ENCODE measurements at regions not wholly inside any gene's neighbourhood (a gene's known extent, or its start where the extent isn't known, plus 50 kb on each side); places are given as distances from the start of the nearest gene placed in this dataset.

DNA sequence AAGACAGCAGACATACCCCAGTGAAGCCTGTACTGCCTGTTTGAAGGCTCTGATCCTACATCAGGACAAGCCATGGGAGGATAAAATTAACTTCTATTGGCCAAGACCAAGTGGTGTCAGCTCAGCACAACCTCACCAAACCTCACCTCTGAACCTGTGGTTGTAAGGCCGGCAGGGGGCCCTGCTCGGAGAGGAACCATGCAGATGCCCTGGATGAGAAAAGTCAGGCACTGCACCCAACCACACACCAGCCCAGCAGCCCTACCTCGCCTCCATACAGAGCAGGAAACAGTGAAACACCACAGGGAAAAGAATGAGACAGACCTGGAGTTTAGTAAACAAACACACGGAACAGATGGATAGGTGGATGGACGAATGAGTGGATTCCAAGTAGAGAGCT is 70.0 kb upstream of the PAX7 start:
- peaks cover 0 to 95% (median 48%) of the 10 kb centered on the region in 7 donors for H3K27me3 ChIP-seq (replicated peaks in 1 of 7)
- intact Hi-C loops (cut with DNase I; ENCODE audit: low total_unique reads) = no loop called here
- H3K9me3 ChIP-seq = no peaks in the 10 kb centered on the region
- no peak for DNase-seq
- 49 to 60% (median 53%) methylated on average over 5 of the region's 5 CpGs for WGBS, 5 donors
- TF ChIP-seq, protein P1, sequence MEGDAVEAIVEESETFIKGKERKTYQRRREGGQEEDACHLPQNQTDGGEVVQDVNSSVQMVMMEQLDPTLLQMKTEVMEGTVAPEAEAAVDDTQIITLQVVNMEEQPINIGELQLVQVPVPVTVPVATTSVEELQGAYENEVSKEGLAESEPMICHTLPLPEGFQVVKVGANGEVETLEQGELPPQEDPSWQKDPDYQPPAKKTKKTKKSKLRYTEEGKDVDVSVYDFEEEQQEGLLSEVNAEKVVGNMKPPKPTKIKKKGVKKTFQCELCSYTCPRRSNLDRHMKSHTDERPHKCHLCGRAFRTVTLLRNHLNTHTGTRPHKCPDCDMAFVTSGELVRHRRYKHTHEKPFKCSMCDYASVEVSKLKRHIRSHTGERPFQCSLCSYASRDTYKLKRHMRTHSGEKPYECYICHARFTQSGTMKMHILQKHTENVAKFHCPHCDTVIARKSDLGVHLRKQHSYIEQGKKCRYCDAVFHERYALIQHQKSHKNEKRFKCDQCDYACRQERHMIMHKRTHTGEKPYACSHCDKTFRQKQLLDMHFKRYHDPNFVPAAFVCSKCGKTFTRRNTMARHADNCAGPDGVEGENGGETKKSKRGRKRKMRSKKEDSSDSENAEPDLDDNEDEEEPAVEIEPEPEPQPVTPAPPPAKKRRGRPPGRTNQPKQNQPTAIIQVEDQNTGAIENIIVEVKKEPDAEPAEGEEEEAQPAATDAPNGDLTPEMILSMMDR (IDR thresholded peaks at IDR 0.05 in 8 of 11, conservative IDR thresholded peaks at IDR 0.05 in 3 of 11) = no peak
- TF ChIP-seq POLR2A (IDR thresholded peaks at IDR 0.05) = no peak
- TF ChIP-seq POLR2AphosphoS5 (IDR thresholded peaks at IDR 0.05) = no peak
- H3K36me3 ChIP-seq = no peaks in the 10 kb centered on the region
- H3K4me1 ChIP-seq = peaks cover 0 to 14% (median 6%) of the 10 kb centered on the region in 6 donors
- no peak overlapping the region for H3K4me3 ChIP-seq
- H3K27ac ChIP-seq = no peak overlapping the region

DNA sequence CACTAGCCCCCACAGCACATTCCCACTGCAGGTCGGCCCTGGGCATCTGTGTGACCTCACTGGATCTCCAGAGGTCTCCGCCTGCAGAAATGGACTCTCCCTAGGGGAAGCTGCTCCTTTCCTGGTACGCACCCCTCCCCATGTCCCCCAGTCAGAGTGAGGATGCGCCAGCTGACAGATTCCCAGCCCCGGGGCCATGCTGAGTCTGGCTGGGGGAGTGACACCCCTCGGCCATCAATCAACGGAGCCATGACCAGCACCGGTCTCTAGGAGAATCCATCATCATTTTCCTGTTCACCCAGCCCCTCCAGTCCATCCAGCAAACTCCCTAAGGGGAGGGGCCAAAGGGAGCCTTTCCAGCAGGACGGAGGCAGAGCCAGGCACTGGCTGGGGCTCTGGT is 68.7 kb upstream of the PAX7 start:
- 53 to 66% (median 55%) methylated on average over 6 to 9 of the region's 9 CpGs for WGBS, 5 donors
- TF ChIP-seq POLR2AphosphoS5 (IDR thresholded peaks at IDR 0.05) (no peak), POLR2A (IDR thresholded peaks at IDR 0.05) (no peak)
- TF ChIP-seq, protein P1 (IDR thresholded peaks at IDR 0.05 in 8 of 11, conservative IDR thresholded peaks at IDR 0.05 in 3 of 11) = no peak
- Histone ChIP-seq H3K4me3 (no peak overlapping the region), H3K27me3 (replicated peaks in 1 of 7) (peaks cover 0 to 83% (median 43%) of the 10 kb centered on the region in 7 donors), H3K9me3 (no peaks in the 10 kb centered on the region), H3K27ac (no peak overlapping the region), H3K4me1 (peaks cover 0 to 14% (median 6%) of the 10 kb centered on the region in 6 donors), H3K36me3 (no peaks in the 10 kb centered on the region)
- DNase-seq = no peak
- intact Hi-C loops (cut with DNase I; ENCODE audit: low total_unique reads) = no loop called here

DNA sequence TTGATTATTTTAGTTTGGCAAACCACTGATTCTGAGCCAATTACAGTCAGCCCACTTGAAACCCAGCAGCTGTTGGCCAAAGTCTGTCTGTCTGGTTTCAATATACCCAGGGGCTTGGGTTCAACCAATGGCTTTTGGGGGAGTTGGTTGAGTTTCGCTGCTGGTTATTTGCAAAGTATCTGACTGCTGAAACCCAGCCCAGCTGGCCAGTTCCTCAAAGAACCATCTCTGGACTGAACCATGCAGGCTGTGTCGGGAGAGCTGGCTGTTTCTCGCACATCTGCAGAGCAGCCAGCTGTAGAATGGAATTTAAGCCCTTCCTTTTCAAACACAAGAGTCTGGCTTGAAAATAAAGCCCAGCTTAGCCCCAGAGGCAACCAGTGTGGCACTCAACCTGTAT is 66.0 kb upstream of the PAX7 start:
- Histone ChIP-seq H3K9me3 (peaks cover 0 to 6% (median 0%) of the 10 kb centered on the region in 8 donors), H3K27ac (no peak overlapping the region), H3K4me1 (no peaks in the 10 kb centered on the region), H3K4me3 (no peak overlapping the region), H3K27me3 (replicated peaks in 1 of 7) (peaks cover 0 to 69% (median 18%) of the 10 kb centered on the region in 7 donors), H3K36me3 (no peaks in the 10 kb centered on the region)
- 60 to 74% (median 65%) methylated on average over 3 of the region's 3 CpGs for WGBS, 5 donors
- intact Hi-C loops (cut with DNase I; ENCODE audit: low total_unique reads) = no loop called here
- DNase-seq = no peak
- TF ChIP-seq POLR2AphosphoS5 (IDR thresholded peaks at IDR 0.05) (no peak), POLR2A (IDR thresholded peaks at IDR 0.05) (no peak)
- TF ChIP-seq, protein P1 (IDR thresholded peaks at IDR 0.05 in 8 of 11, conservative IDR thresholded peaks at IDR 0.05 in 3 of 11) = no peak

DNA sequence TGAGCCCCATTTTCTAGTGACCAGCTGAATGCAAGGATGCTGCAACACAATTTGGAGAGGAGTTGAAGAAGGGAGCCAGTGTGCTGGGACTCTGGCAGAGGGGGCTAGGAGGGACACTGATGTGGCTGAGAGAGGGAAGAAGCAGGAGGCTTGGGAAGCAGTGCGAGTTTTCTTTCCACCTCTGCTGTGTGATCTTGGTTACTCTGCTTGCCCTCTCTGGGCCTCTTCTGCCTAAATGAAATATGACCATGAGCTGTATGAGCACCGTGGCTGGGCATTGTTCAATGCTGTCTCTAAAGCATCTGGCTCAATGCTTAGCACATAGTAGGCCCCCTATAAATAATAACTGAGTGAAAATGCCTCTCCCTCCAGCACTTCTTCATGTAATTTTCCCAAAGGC is 65.3 kb upstream of the PAX7 start:
- Histone ChIP-seq H3K36me3 (no peaks in the 10 kb centered on the region), H3K27me3 (replicated peaks in 1 of 7) (peaks cover 0 to 69% (median 12%) of the 10 kb centered on the region in 7 donors), H3K4me1 (no peaks in the 10 kb centered on the region), H3K4me3 (no peak overlapping the region), H3K27ac (no peak overlapping the region), H3K9me3 (peaks cover 0 to 6% (median 0%) of the 10 kb centered on the region in 8 donors)
- no peak for DNase-seq
- 64 to 79% (median 69%) methylated on average over 2 of the region's 2 CpGs for WGBS, 5 donors
- intact Hi-C loops (cut with DNase I; ENCODE audit: low total_unique reads) = no loop called here
- no peak for TF ChIP-seq POLR2A (IDR thresholded peaks at IDR 0.05)
- TF ChIP-seq, protein P1 (IDR thresholded peaks at IDR 0.05 in 8 of 11, conservative IDR thresholded peaks at IDR 0.05 in 3 of 11) = no peak
- no peak for TF ChIP-seq POLR2AphosphoS5 (IDR thresholded peaks at IDR 0.05)

All from spleen (tissue), 11 donors.